ENCODE measurements at regions not wholly inside any gene's neighbourhood (a gene's known extent, or its start where the extent isn't known, plus 50 kb on each side); places are given as distances from the start of the nearest gene placed in this dataset.

- no peak for TF ChIP-seq CTCF (IDR thresholded peaks at IDR 0.05)
- TF ChIP-seq POLR2A (IDR thresholded peaks at IDR 0.05) = no peak
Observed at GRCh38 chr20:23165964-23166363, 79.8 kb upstream of the CD93 start.
